Endothelial cell of umbilical vein (primary cell): ENCODE measurements at regions not wholly inside any gene's neighbourhood (a gene's known extent, or its start where the extent isn't known, plus 50 kb on each side); places are given as distances from the start of the nearest gene placed in this dataset.

Experiments used
- BruUV-seq: library from RNA; stranded (reverse); fragments of 400-500 nt; replicated peaks from 2 replicates; lab custom pipeline; 2021; lab: Mats Ljungman, UMichigan
- CTCF ChIA-PET: fragments of 300-600, 350-600 bp; sonication (Branson Sonifier 250); formaldehyde crosslinking; loops from one replicate; lab custom pipeline; 2021; ENCODE audit warnings: antibody characterized with exemption, inconsistent platforms; lab: Charles Lee
- POLR2A ChIA-PET: fragments of 300-600, 350-600 bp; sonication (Branson Sonifier 250); formaldehyde crosslinking; loops from one replicate; lab custom pipeline; 2021; ENCODE audit warnings: antibody characterized with exemption, inconsistent platforms; lab: Charles Lee
- DNase-seq: peaks from one replicate; pipeline ENCODE4 v3.0.0-alpha.2; 2011; ENCODE audit warnings: low read depth, low spot score
- FAIRE-seq: peaks from 2 replicates; lab custom pipeline; 2011; peaks lifted over from hg19 to GRCh38; lab: Jason Lieb, UNC
- H2AFZ ChIP-seq: 2 replicates; pipeline ENCODE4 v1.6.0; 2012; ENCODE audit warnings: low read depth, low read length, control low read depth, inconsistent platforms
- H3K27ac ChIP-seq: 2 replicates; pipeline ENCODE4 v1.5.1; 2011; ENCODE audit warnings: low read depth, mild to moderate bottlenecking, control low read depth, low read length, moderate library complexity; ENCODE audit not compliant: insufficient read depth
- H3K27me3 ChIP-seq, 2 experiments: 2 replicates each; pipeline versions ENCODE4 v1.6.0 to v1.6.1; 2011; ENCODE audit warnings: low read length in 2 of 2, mixed read lengths in 1 of 2; ENCODE audit not compliant: control insufficient read depth in 2 of 2, insufficient read depth in 2 of 2
- H3K36me3 ChIP-seq, 2 experiments: 2 replicates in 1 of 2; 3 replicates in 1 of 2; pipeline ENCODE4 v1.5.1; 2011; ENCODE audit warnings: low read length in 2 of 2, mild to moderate bottlenecking in 1 of 2, moderate library complexity in 1 of 2; ENCODE audit not compliant: control insufficient read depth in 2 of 2, insufficient read depth in 2 of 2; ENCODE audit errors: extremely low read depth in 1 of 2
- H3K4me1 ChIP-seq: 3 replicates; pipeline ENCODE4 v1.5.1; 2011; ENCODE audit warnings: mild to moderate bottlenecking, low read length; ENCODE audit not compliant: control insufficient read depth, insufficient read depth; ENCODE audit errors: extremely low read depth
- H3K4me2 ChIP-seq: 2 replicates; pipeline ENCODE4 v1.6.1; 2011; ENCODE audit warnings: low read length, control low read depth, mixed read lengths; ENCODE audit not compliant: insufficient read depth
- H3K4me3 ChIP-seq, 3 experiments: fragments of 200-600 bp in 1 of 3; sonication (generic), shearing (Covaris generic) in 1 of 3; replicated peaks in 1 of 3; 2 replicates each; pipeline ENCODE4 v1.5.1; 2011 to 2016; ENCODE audit warnings: control low read depth in 3 of 3, low read length in 3 of 3, mild to moderate bottlenecking in 2 of 3, inconsistent platforms in 1 of 3, low read depth in 1 of 3, moderate library complexity in 1 of 3; ENCODE audit not compliant: insufficient read depth in 1 of 3
- H3K79me2 ChIP-seq: 2 replicates; pipeline ENCODE4 v1.6.0; 2012; ENCODE audit warnings: low read length, inconsistent platforms; ENCODE audit not compliant: control insufficient read depth, insufficient read depth
- H3K9ac ChIP-seq: replicated peaks from 2 replicates; pipeline ENCODE3; 2011; ENCODE audit warnings: low read length, control low read depth; ENCODE audit not compliant: insufficient read depth; ENCODE audit errors: extremely low read depth
- H3K9me1 ChIP-seq: replicated peaks from 3 replicates; pipeline ENCODE4 v1.6.0; 2011; ENCODE audit warnings: mild to moderate bottlenecking, low read length; ENCODE audit not compliant: control insufficient read depth, insufficient read depth; ENCODE audit errors: extremely low read depth
- H3K9me3 ChIP-seq: replicated peaks from 2 replicates; pipeline ENCODE4 v1.5.1; 2012; ENCODE audit warnings: low read length, inconsistent platforms; ENCODE audit not compliant: control insufficient read depth, insufficient read depth
- H4K20me1 ChIP-seq: replicated peaks from 2 replicates; pipeline ENCODE3; 2011; ENCODE audit warnings: mild to moderate bottlenecking, low read length; ENCODE audit not compliant: control insufficient read depth, insufficient read depth; ENCODE audit errors: extremely low read depth
- CTCF ChIP-seq, 2 donors: IDR thresholded peaks; 1 replicate in 1 of 2; 2 replicates in 1 of 2; pipeline ENCODE4 v1.5.1; 2011; ENCODE audit warnings: low read length in 2 of 2, mild to moderate bottlenecking in 2 of 2, moderate library complexity in 2 of 2, control low read depth in 1 of 2, inconsistent platforms in 1 of 2, low read depth in 1 of 2; ENCODE audit not compliant: insufficient read depth in 1 of 2; ENCODE audit errors: extremely low read depth in 1 of 2
- EZH2 ChIP-seq: IDR thresholded peaks from 2 replicates; pipeline ENCODE4 v1.6.1; 2012; ENCODE audit warnings: borderline replicate concordance, low read depth, mild to moderate bottlenecking, moderate library complexity, low read length, inconsistent platforms; ENCODE audit not compliant: severe bottlenecking
- FOS ChIP-seq: IDR thresholded peaks from 2 replicates; pipeline ENCODE4 v1.6.1; 2011; ENCODE audit warnings: mild to moderate bottlenecking, low read length, moderate library complexity, borderline replicate concordance; ENCODE audit not compliant: insufficient read depth
- GATA2 ChIP-seq: IDR thresholded peaks from 2 replicates; pipeline ENCODE4 v1.7.0; 2011; ENCODE audit warnings: low read depth, mild to moderate bottlenecking, moderate library complexity, mixed read lengths, low read length; ENCODE audit not compliant: insufficient read length, insufficient read depth
- JUN ChIP-seq: IDR thresholded peaks from 2 replicates; pipeline ENCODE4 v1.6.1; 2011; ENCODE audit warnings: borderline replicate concordance, low read depth; ENCODE audit not compliant: insufficient read length, insufficient read depth
- MAX ChIP-seq: IDR thresholded peaks from 2 replicates; pipeline ENCODE4 v1.6.1; 2011; ENCODE audit not compliant: insufficient read depth, insufficient read length
- MYC ChIP-seq: IDR thresholded peaks from one replicate; pipeline ENCODE4 v1.6.1; 2011; ENCODE audit warnings: mild to moderate bottlenecking, low read depth, low read length
- POLR2A ChIP-seq: IDR thresholded peaks from 2 replicates; pipeline ENCODE4 v1.6.1; 2012; ENCODE audit warnings: low read depth, mild to moderate bottlenecking, control low read depth, low read length
- POLR2AphosphoS5 ChIP-seq: IDR thresholded peaks from 2 replicates; pipeline ENCODE4 v1.6.1; 2012; ENCODE audit warnings: low read depth, mild to moderate bottlenecking, control low read depth, low read length, moderate library complexity; ENCODE audit not compliant: insufficient read depth
- dilution Hi-C: fragments of 300-500 bp; cut with MboI; formaldehyde crosslinking; loops from one replicate; pipeline ENCODE4 v1.15.0; 2019; ENCODE audit warnings: low sequenced_read_pairs; ENCODE audit not compliant: extremely low pct_ligation_motif_present
- intact Hi-C: fragments of 100-400 bp; cut with micrococcal nuclease; formaldehyde crosslinking; loops from one replicate; pipeline ENCODE4 v1.10.0; 2022

- H3K4me3 ChIP-seq: no peak overlapping the region
- no peaks in the 10 kb centered on the region for H3K9me1 ChIP-seq
- no peak overlapping the region for H3K9ac ChIP-seq
- H3K4me1 ChIP-seq: peaks cover 8% of the 10 kb centered on the region
- no peaks in the 10 kb centered on the region for H3K9me3 ChIP-seq
- TF ChIP-seq POLR2AphosphoS5 (peak; percentile 47), CTCF (IDR thresholded peaks at IDR 0.05; ENCODE audit: extremely low read depth in 1 of 2, insufficient read depth in 1 of 2, low read depth in 1 of 2, low read length in 2 of 2) (no peak)
- ChIA-PET POLR2A (no interaction called here), CTCF (interaction anchor here (0.6 to 1.8 kb wide), 5 partner anchors 68 to 615 kb away, joined by 3 to 5 read pairs (median 4); no protein-coding TSS in a partner anchor)
- H3K27ac ChIP-seq: no peak overlapping the region
- FAIRE-seq (peak; percentile 72), DNase-seq (peak; percentile 27)
- intact Hi-C loops: loop anchor here (10.0 kb wide), 1 partner anchor 287 kb away; no protein-coding TSS in a partner anchor
- no peaks in the 10 kb centered on the region for H3K79me2 ChIP-seq
- dilution Hi-C loops: no loop called here
- no peaks in the 10 kb centered on the region for H3K27me3 ChIP-seq
- no peak overlapping the region for H3K4me2 ChIP-seq
- H2AFZ ChIP-seq: peak overlapping the region; percentile 50
- BruUV-seq: no TSS peak
- H4K20me1 ChIP-seq: no peaks in the 10 kb centered on the region
- no peaks in the 10 kb centered on the region for H3K36me3 ChIP-seq
These were observed 72.1 kb upstream of the HSPA9 start for GRCh38 chr5:138647261-138647788.

- Histone ChIP-seq H3K4me1 (peaks cover 8% of the 10 kb centered on the region), H3K9ac (no peak overlapping the region), H4K20me1 (no peaks in the 10 kb centered on the region), H3K4me3 (no peak overlapping the region), H3K4me2 (no peak overlapping the region), H3K79me2 (no peaks in the 10 kb centered on the region), H3K9me1 (no peaks in the 10 kb centered on the region), H3K27me3 (no peaks in the 10 kb centered on the region), H2AFZ (no peak overlapping the region), H3K9me3 (no peaks in the 10 kb centered on the region), H3K36me3 (no peaks in the 10 kb centered on the region), H3K27ac (no peak overlapping the region)
- POLR2A ChIA-PET: no interaction called here
- DNase-seq: no peak
- dilution Hi-C loops: no loop called here
- CTCF ChIA-PET: interaction anchor here (1.6 to 3.4 kb wide), 2 partner anchors 67 kb away, joined by 5 to 10 read pairs; no protein-coding TSS in a partner anchor
- no TSS peak for BruUV-seq
- TF ChIP-seq POLR2AphosphoS5 (no peak), GATA2 (no peak), POLR2A (no peak), MAX (no peak), JUN (no peak), CTCF (IDR thresholded peaks at IDR 0.05; ENCODE audit: extremely low read depth in 1 of 2, insufficient read depth in 1 of 2, low read depth in 1 of 2, low read length in 2 of 2) (no peak), EZH2 (no peak), MYC (no peak), FOS (no peak)
- no peak for FAIRE-seq
- intact Hi-C loops: loop anchor here (10.0 kb wide), 1 partner anchor 288 kb away; no protein-coding TSS in a partner anchor
These were observed 71.5 kb upstream of the HSPA9 start for GRCh38 chr5:138646671-138647070.
